ENCODE measurements at regions not wholly inside any gene's neighbourhood (a gene's known extent, or its start where the extent isn't known, plus 50 kb on each side); places are given as distances from the start of the nearest gene placed in this dataset.
A peak's percentile ranks its signal among the peaks of the same experiment; 100 is the strongest.
"Not testable (repeated sequence)": the region's sequence is repeated elsewhere in the genome, so short reads cannot be mapped to it uniquely, and the experiment has no call there.

- no peak for DNase-seq
These were observed 301.9 kb downstream of the RASEF start for GRCh38 chr9:82761027-82761426.

DNA sequence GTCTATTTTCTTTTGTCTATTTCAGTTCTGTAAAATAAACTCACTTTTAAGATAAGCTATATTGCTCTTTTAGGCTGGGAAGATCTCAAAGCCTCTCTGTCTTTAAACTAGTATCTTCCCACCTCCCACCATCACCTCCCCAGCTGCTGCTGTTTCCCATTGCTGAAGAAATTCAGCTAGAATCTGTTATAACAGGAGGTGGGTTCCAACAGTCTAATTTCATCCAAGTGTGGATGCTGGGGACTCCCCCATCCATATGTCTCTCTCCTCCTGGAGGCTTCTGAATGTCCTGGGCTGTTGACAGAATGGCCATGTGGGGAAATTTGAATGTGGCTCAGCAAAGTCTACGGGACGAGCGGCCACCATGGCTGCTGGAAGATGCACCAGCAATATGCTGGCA is 301.0 kb downstream of the RASEF start:
- peak in 1 of 2 donors; percentile 32 for DNase-seq

- no peak for DNase-seq
These were observed 299.3 kb downstream of the RASEF start for GRCh38 chr9:82763656-82764055.

DNA sequence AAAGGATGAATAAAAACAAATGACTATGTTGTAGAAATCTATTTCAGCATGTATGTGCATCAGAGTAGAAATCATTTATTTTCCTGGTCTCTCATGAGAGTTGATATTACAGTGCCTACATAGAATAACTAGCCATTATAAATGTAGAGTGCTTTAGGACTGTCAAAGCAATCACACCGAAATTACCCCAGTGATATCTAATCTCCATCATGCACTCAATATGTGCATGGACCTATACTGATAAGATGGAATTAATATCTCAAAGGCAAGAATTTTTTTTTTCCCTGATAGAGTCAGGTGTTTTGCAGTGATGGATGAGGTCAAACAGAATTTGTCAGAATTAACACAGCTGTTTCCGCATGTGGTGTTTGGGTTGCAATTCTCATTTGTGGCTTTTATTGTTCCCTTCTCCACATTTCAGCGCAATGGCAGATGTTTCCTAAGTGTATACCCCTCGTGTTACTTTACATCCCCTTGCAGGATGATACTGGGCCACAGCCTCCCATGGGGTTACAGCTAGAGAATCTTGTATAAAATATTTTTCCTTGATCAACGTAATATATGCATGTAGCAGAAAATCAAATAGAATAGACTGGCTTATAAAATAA is 298.8 kb downstream of the RASEF start:
- DNase-seq, result no peak

- DNase-seq, result not testable (repeated sequence)
These were observed 288.2 kb downstream of the RASEF start for GRCh38 chr9:82774707-82775231.

GRCh38 chr9:82776508-82776907 is 286.4 kb downstream of the RASEF start:
- DNase-seq, result no peak

GRCh38 chr9:82777366-82777765 is 285.6 kb downstream of the RASEF start:
- no peak for DNase-seq

DNA sequence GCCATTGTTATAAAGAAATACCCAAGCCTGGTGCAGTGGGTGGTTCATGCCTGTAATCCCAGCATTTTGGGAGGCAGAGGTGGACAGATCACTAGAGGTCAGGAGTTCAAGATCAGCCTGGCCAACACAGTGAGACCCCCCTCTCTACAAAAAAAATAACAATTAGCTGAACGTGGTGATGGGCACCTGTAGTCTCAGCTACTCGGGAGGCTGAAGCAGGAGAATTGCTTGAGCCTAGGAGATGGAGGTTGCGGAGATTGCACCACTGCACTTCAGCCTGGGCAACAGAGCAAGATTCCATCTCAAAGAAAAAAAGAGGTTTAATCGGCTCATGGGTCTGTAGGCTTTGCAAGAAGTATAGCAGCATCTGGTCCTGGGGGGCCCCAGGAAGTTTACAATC is 284.0 kb downstream of the RASEF start:
- DNase-seq, result not testable (repeated sequence)

DNA sequence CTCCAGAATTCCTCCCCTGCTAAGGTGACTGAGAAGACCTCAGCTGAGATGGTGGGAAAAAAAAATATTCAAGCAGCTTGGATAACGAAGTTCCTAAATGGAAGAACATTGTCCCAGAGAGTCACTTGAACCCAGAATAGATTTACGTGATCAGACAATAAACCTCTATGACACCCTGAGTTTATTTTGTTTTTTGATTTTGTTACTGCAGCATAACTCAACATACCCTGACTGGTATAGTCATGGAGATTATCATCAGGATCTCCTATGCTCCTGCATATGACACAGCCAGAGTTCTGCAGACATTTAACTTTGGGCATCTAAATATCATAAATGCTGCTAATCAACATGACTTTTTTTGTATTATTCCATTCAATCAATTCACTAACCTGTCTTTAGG is 282.9 kb downstream of the RASEF start:
- no peak for DNase-seq

GRCh38 chr9:82781921-82782392 is 281.0 kb downstream of the RASEF start:
- no peak for DNase-seq

DNA sequence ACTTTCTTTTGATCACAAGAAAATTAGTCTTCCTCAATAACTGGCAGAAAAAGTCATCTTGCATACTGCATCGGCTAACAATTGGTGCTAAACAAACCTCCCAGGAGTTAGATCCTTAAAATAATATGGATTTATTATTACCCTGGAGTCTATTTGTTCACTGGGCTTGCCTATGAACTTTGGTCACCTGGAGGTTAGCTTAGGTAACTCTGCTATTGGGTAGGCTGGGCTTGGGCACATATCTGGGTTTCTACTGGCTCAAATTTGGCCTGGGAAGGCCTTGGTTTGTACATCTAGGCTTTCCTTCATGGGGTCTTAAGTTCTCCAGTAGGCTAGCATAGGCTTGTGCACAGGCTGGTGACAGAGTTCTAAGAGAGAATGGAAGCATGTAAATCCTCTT is 279.9 kb downstream of the RASEF start:
- DNase-seq, result no peak

DNA sequence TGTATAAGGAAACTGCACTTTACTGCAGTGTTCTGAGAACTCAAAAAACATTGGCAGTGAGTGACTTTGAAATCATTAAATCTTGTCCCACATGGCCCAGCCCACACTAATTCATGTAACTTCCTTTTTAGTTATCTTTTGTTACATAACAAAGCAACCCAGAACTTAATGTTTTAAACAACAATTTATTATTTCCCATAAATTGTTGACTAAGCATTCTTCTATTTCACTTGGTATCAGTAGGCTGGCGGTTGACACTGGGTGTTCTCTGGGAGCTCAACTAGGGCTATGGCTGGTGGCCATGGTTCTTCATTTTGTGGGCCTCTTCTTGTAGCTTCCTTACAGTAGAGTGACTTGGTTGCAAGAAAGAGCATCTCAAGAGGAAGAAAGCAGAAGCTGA is 278.4 kb downstream of the RASEF start:
- no peak for DNase-seq

DNA sequence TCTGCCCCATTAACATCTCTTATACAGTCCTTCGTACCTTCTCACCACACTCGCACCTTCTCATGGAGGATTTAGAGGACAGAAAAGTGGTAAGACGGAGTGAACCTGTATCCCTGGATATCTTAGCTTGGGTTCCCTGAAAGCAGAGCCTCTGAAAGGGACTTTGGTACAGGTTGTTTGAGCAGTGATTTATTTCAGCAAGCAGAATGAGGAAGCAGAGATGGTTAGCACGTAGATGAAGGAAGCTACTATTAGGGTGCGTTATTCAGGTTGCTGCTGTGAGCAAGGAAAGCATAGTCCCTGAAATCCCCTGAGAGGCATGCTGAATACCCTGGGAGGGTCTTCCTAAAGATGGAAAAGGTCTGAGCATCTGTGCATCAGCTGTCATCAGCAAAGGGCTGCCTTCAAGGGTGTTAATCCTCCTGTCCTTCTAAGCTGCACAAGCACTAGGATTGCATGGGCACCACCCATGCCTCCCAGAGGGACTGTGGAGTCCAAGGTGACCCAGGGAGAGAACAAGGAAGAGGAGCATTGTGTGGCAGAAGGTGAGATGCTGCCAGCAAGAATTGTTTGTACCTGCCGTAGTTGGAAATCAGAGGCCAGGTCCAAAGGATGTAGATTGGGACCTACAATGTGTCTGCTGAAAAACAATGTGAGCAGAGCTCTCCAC is 273.7 kb downstream of the RASEF start:
- no peak for DNase-seq

DNA sequence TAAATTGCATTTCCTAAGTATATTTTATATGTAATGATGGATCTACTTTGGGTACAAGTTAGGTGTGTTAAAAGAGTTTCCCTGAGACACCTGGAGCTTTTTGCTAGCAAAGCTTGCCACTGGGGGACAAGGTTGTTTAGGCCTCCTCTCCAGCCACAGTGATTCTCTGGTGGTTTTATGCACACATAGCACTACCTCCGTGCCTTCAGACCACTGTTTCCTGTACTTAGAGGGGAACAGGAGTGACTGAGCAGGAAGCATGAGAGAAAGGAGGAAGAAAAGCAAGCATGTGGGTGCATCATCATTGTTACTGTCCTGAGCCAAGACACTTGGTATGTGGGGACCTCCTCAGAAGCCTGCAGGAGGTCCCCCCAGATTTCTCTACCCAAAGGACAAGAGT is 272.1 kb downstream of the RASEF start:
- DNase-seq, result no peak

DNA sequence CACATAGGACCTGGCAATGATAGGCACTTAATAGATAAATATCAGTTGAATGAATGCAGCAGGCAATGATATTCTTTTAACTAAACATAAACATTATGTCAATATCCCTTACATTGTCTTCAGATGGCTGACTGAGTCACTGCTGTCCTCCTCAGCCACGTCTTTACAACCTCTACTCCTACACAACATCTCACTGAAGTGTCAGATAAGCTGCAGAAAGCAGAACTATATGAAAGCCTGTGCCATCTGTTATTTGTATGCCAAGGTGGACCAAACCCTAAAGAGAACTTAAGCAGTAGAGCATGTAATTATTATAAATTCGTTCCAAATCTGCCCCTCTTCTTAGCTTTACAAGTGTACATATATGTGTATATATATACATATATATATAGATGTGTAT is 271.2 kb downstream of the RASEF start:
- no peak for DNase-seq

DNA sequence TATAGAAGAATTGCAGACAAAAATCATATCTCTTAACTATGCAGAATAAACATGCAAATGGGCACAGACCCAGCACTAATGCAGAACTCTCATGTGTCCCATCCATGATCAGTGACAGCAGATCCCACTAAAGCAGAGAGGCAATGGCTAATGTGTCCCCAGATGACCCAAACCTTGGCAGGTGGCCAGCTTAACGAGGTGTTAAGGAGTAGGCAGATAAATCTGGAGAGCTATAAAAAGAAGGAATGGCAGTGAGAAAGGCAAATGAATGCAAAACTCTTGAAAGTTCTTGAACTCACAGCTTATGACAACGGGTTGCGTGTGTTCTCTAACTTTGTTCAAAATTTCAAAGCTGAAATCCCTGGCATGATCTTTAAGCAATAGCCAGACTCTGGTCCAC is 265.4 kb downstream of the RASEF start:
- no peak for DNase-seq

DNA sequence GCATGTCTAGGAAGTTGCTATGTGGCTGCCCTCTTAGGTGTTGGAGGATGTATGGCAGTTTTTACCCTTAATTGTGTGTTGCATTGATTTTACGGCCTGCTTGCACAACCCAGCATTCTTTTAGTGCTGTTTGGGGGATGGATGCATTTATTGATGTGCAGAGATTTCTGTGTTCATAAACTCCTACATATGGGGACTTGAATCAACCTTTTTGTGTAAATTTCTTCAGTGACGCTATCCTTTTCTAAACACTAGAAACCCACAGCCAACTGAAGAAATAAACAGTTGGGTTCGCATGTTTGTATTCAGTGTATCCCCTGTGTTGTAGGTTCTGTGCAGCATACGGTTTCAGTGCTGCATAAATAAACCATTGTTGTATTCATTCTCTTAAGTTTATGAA is 263.7 kb downstream of the RASEF start:
- DNase-seq, result no peak

DNA sequence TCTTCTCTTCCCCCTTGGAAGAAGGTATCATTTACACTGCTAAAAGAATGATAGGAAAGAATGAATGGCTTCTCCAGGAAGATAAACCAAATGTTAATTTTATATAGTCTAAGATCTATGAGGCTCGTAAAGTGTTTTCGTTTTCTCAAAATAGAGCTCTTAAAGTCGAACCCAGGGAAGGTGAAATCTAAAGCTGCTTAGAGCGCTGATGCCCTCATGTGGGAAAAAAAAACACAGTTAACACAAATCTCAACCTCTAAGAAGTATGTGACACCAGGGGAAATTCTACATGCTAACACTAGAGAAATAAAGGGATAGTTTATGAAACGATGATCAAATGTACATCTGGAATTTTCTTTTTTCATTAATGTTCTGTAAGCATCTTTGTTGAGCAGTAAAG is 257.9 kb downstream of the RASEF start:
- DNase-seq, result no peak

- DNase-seq, result no peak
These were observed 254.5 kb downstream of the RASEF start for GRCh38 chr9:82808478-82808877.

GRCh38 chr9:82810915-82811314 is 252.0 kb downstream of the RASEF start:
- no peak for DNase-seq

DNA sequence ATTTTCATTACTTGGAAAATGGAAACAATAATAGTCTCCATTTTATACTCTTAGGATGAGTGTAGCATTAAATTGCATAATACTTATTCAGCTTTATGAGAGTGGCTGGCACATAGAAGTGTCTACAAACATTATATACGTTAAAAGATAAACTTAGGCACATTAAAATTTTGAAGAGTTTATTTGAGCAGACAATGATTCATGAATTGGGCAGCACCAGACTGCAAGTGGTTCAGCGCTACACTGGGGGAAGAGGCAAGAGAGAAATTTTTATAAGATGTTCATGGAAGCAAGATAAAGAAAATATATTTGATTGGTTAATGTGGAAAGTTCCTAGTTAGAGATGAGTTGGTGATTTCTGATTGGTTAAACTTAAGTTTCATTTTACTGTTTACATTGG is 243.7 kb downstream of the RASEF start:
- no peak for DNase-seq

DNA sequence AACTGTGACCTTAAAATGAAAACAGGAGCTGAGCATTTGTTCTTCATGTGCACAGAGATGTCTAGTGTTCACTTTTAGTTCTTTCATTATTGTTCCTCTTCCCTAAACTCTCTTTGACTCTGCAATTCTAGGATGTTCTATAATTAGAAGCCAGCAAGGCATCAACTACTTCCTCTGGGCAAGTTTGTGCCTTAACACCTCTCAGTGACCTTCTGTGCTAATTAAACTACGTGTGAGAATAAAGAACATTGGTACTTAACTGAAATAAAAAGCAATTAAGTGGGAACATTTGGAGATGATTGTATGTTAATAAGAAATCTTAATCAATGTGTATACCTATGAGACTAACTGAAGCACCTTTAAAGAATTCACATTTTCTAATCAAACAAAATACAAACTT is 242.8 kb downstream of the RASEF start:
- DNase-seq, result no peak

GRCh38 chr9:82829818-82830217 is 233.1 kb downstream of the RASEF start:
- no peak for DNase-seq

DNA sequence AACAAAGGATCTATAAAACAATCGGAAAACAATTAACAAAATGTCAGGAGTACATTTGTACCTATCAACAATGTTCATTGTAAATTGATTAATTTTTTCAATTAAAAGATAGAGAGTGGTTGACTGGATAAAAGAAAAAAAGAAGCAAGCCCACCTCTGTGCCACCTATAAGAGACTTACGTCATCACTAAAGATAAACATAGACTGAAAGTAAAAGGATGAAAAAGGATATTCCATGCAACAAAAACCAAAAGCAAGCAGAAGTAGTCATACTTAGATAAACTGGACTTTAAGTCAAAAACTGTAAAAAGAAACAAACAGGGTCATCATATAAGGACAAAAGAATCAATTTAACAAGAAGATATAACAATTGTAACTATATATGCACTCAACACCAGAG is 197.4 kb downstream of the RASEF start:
- DNase-seq, result no peak
